GM23248 (cell line): ENCODE measurements at regions not wholly inside any gene's neighbourhood (a gene's known extent, or its start where the extent isn't known, plus 50 kb on each side); places are given as distances from the start of the nearest gene placed in this dataset.

ENCODE experiments used
- DNase-seq: peaks from one replicate; pipeline ENCODE4 v3.0.0-alpha.2; 2015
- H2AFZ ChIP-seq: fragments of 200-600 bp; sonication (generic); 2 replicates; pipeline ENCODE4 v1.6.1; 2016; ENCODE audit warnings: antibody characterized with exemption
- H3F3A ChIP-seq: fragments of 200-600 bp; sonication (generic); 2 replicates; pipeline ENCODE4 v1.6.1; 2016; ENCODE audit warnings: mild to moderate bottlenecking, antibody characterized with exemption, mixed run types; ENCODE audit not compliant: insufficient read depth
- H3K27ac ChIP-seq: fragments of 200-600 bp; sonication (generic); 2 replicates; pipeline ENCODE4 v1.5.1; 2016; ENCODE audit warnings: mild to moderate bottlenecking
- H3K27me3 ChIP-seq: fragments of 200-600 bp; sonication (generic); replicated peaks from 2 replicates; pipeline ENCODE4 v1.6.1; 2016; ENCODE audit warnings: mild to moderate bottlenecking; ENCODE audit not compliant: insufficient read depth
- H3K36me3 ChIP-seq: fragments of 200-600 bp; sonication (generic); 2 replicates; pipeline ENCODE4 v1.6.1; 2016; ENCODE audit warnings: low read depth, mild to moderate bottlenecking
- H3K4me1 ChIP-seq: fragments of 200-600 bp; sonication (generic); 2 replicates; pipeline ENCODE4 v1.6.1; 2016; ENCODE audit warnings: mild to moderate bottlenecking; ENCODE audit not compliant: insufficient read depth
- H3K4me2 ChIP-seq: fragments of 200-600 bp; sonication (generic); one replicate; pipeline ENCODE4 v1.6.1; 2016; ENCODE audit warnings: mild to moderate bottlenecking; ENCODE audit not compliant: unreplicated experiment
- H3K4me3 ChIP-seq: fragments of 200-600 bp; sonication (generic); 2 replicates; pipeline ENCODE4 v1.5.1; 2016; ENCODE audit warnings: mild to moderate bottlenecking
- H3K79me2 ChIP-seq: fragments of 200-600 bp; sonication (generic); 2 replicates; pipeline ENCODE4 v1.6.1; 2016; ENCODE audit warnings: mild to moderate bottlenecking; ENCODE audit not compliant: insufficient read depth
- H3K9ac ChIP-seq: fragments of 200-600 bp; sonication (generic); 2 replicates; pipeline ENCODE4 v1.6.1; 2016; ENCODE audit warnings: mild to moderate bottlenecking
- H3K9me2 ChIP-seq: fragments of 200-600 bp; sonication (generic); 2 replicates; pipeline ENCODE4 v1.6.1; 2016; ENCODE audit warnings: mixed run types, mild to moderate bottlenecking, moderate library complexity; ENCODE audit not compliant: insufficient read depth
- H3K9me3 ChIP-seq: fragments of 200-600 bp; sonication (generic); one replicate; pipeline ENCODE4 v1.6.1; 2017; ENCODE audit warnings: low read depth
- H4K20me1 ChIP-seq: fragments of 200-600 bp; sonication (generic); 2 replicates; pipeline ENCODE4 v1.6.0; 2016; ENCODE audit not compliant: insufficient read depth
- EZH2 ChIP-seq: fragments of 200-600 bp; sonication (generic); IDR thresholded peaks from 2 replicates; pipeline ENCODE4 v1.6.1; 2018; ENCODE audit warnings: antibody characterized with exemption, mild to moderate bottlenecking; ENCODE audit not compliant: insufficient read depth, poor library complexity, severe bottlenecking
- EZH2phosphoT487 ChIP-seq: fragments of 200-600 bp; sonication (generic); IDR thresholded peaks from 2 replicates; pipeline ENCODE4 v1.6.1; 2018; ENCODE audit warnings: antibody characterized with exemption, moderate library complexity, mild to moderate bottlenecking, low read depth; ENCODE audit not compliant: insufficient read depth
- WGBS, 2 experiments: methylation state at CpG; one replicate each; pipeline ENCODE4 v1.1.6; 2015 to 2017; ENCODE audit warnings: low lambda C conversion rate in 2 of 2, low coverage in 1 of 2; ENCODE audit errors: missing lambda C conversion rate in 2 of 2; 5-methylcytosine and 5-hydroxymethylcytosine counted together
- in situ Hi-C: fragments of 300-500 bp; cut with MboI; formaldehyde crosslinking; loops from 2 replicates; pipeline ENCODE4 v1.15.0; 2020

GRCh38 chr20:12051206-12052163, 133.8 kb downstream of the BTBD3 start:
- no peaks in the 10 kb centered on the region for H3K9me3 ChIP-seq
- H3K79me2 ChIP-seq, result no peaks in the 10 kb centered on the region
- no peak overlapping the region for H3K27ac ChIP-seq
- no peaks in the 10 kb centered on the region for H3F3A ChIP-seq
- no peak overlapping the region for H3K4me3 ChIP-seq
- H3K9me2 ChIP-seq, result no peaks in the 10 kb centered on the region
- no peak for DNase-seq
- no peak overlapping the region for H2AFZ ChIP-seq
- no peaks in the 10 kb centered on the region for H4K20me1 ChIP-seq
- H3K27me3 ChIP-seq, result no peaks in the 10 kb centered on the region
- H3K4me1 ChIP-seq, result no peaks in the 10 kb centered on the region
- H3K4me2 ChIP-seq, result no peak overlapping the region
- WGBS, 2 experiments, result 35 to 48% methylated on average over 9 of the region's 9 CpGs
- no peaks in the 10 kb centered on the region for H3K36me3 ChIP-seq
- no peak overlapping the region for H3K9ac ChIP-seq
- TF ChIP-seq EZH2phosphoT487, result no peak
- no peak for TF ChIP-seq EZH2
- in situ Hi-C loops, result no loop called here

GRCh38 chr20:12053353-12053752, 135.7 kb downstream of the BTBD3 start:
- in situ Hi-C loops, result no loop called here
- Histone ChIP-seq H3K9me3 (no peaks in the 10 kb centered on the region), H3K36me3 (no peaks in the 10 kb centered on the region), H3K9me2 (no peaks in the 10 kb centered on the region), H3K4me1 (no peaks in the 10 kb centered on the region), H3K4me2 (no peak overlapping the region), H2AFZ (no peak overlapping the region), H3F3A (no peaks in the 10 kb centered on the region), H3K4me3 (no peak overlapping the region), H4K20me1 (no peaks in the 10 kb centered on the region), H3K9ac (no peak overlapping the region), H3K27ac (no peak overlapping the region), H3K79me2 (no peaks in the 10 kb centered on the region), H3K27me3 (no peaks in the 10 kb centered on the region)
- TF ChIP-seq EZH2phosphoT487 (no peak), EZH2 (no peak)
- peak; percentile 25 for DNase-seq

GRCh38 chr20:12054556-12054955, 136.9 kb downstream of the BTBD3 start:
- Histone ChIP-seq H3K4me2 (no peak overlapping the region), H3K4me3 (no peak overlapping the region), H3K36me3 (no peaks in the 10 kb centered on the region), H3K27me3 (no peaks in the 10 kb centered on the region), H3K79me2 (no peaks in the 10 kb centered on the region), H4K20me1 (no peaks in the 10 kb centered on the region), H3K9ac (no peak overlapping the region), H3K27ac (no peak overlapping the region), H3K4me1 (no peaks in the 10 kb centered on the region), H2AFZ (no peak overlapping the region), H3F3A (no peaks in the 10 kb centered on the region), H3K9me2 (no peaks in the 10 kb centered on the region), H3K9me3 (no peaks in the 10 kb centered on the region)
- no peak for DNase-seq
- 53 to 61% methylated on average over 5 of the region's 5 CpGs for WGBS, 2 experiments
- in situ Hi-C loops, result no loop called here
- TF ChIP-seq EZH2phosphoT487 (no peak), EZH2 (no peak)

GRCh38 chr20:12055161-12055560, 137.5 kb downstream of the BTBD3 start:
- H3K27me3 ChIP-seq, result no peaks in the 10 kb centered on the region
- no peaks in the 10 kb centered on the region for H4K20me1 ChIP-seq
- WGBS, 2 experiments, result 52 to 69% methylated on average over 3 of the region's 3 CpGs
- H3K4me2 ChIP-seq, result no peak overlapping the region
- H3K36me3 ChIP-seq, result no peaks in the 10 kb centered on the region
- no peak for DNase-seq
- H3K4me1 ChIP-seq, result no peaks in the 10 kb centered on the region
- in situ Hi-C loops, result no loop called here
- H3K27ac ChIP-seq, result no peak overlapping the region
- no peaks in the 10 kb centered on the region for H3K9me3 ChIP-seq
- no peaks in the 10 kb centered on the region for H3K9me2 ChIP-seq
- TF ChIP-seq EZH2, result no peak
- no peak for TF ChIP-seq EZH2phosphoT487
- H3K9ac ChIP-seq, result no peak overlapping the region
- H3K79me2 ChIP-seq, result no peaks in the 10 kb centered on the region
- no peak overlapping the region for H3K4me3 ChIP-seq
- no peaks in the 10 kb centered on the region for H3F3A ChIP-seq
- H2AFZ ChIP-seq, result no peak overlapping the region
